Lower leg skin (tissue), 4 donors: ENCODE measurements at regions not wholly inside any gene's neighbourhood (a gene's known extent, or its start where the extent isn't known, plus 50 kb on each side); places are given as distances from the start of the nearest gene placed in this dataset.
"Not testable (repeated sequence)": the region's sequence is repeated elsewhere in the genome, so short reads cannot be mapped to it uniquely, and the experiment has no call there.

Experiments
- DNase-seq, 2 donors: peaks; one replicate each; pipeline ENCODE4 v3.0.0-alpha.2; 2019; ENCODE audit warnings: low spot score in 2 of 2
- H3K4me3 ChIP-seq: fragments of 200-600 bp; sonication (generic); 2 replicates; pipeline ENCODE4 v1.5.1; 2017; ENCODE audit warnings: mild to moderate bottlenecking, low read depth; ENCODE audit not compliant: poor library complexity, severe bottlenecking
- POLR2A ChIP-seq, 2 donors: fragments of 450-650 bp; IDR thresholded peaks; one replicate each; pipeline ENCODE4 v1.6.1; 2016 to 2017; ENCODE audit warnings: antibody characterized with exemption in 2 of 2, mild to moderate bottlenecking in 1 of 2, moderate library complexity in 1 of 2
- WGBS, 2 donors: methylation state at CpG; one replicate each; pipeline ENCODE4 v1.1.5; 2018; 5-methylcytosine and 5-hydroxymethylcytosine counted together
- intact Hi-C: fragments of 100-400 bp; cut with DNase I; formaldehyde crosslinking; loops from one replicate; pipeline ENCODE4 v1.15.0; 2023; ENCODE audit warnings: low total_unique reads
- TF ChIP-seq, protein P1 (sequence below), 3 donors: fragments of 450-650 bp; IDR thresholded peaks; one replicate each; pipeline ENCODE4 v1.5.1; 2016; ENCODE audit warnings: antibody characterized with exemption in 3 of 3, mild to moderate bottlenecking in 3 of 3, moderate library complexity in 2 of 3

DNA sequence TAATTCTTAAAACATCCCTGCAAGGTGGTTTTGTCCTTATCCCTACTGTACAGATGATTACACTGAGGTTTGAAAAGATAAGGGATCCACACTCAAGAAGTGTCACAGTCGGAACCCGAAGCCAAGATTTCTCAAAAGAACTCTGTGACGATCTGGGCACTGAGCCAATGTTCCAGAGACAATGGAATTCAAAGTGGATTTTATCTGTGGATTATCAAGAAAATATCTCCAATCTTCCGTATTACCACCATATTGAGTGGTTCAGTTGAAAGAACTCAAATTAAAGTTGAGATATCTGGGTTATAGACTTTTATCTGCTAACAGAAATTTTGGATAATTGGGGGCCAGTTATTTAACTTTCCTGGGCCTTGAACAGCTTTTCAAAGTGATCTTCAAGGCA, 100.0 kb upstream of the GRAMD1B start:
- no peak for TF ChIP-seq POLR2A (IDR thresholded peaks at IDR 0.05)
- TF ChIP-seq, protein P1, sequence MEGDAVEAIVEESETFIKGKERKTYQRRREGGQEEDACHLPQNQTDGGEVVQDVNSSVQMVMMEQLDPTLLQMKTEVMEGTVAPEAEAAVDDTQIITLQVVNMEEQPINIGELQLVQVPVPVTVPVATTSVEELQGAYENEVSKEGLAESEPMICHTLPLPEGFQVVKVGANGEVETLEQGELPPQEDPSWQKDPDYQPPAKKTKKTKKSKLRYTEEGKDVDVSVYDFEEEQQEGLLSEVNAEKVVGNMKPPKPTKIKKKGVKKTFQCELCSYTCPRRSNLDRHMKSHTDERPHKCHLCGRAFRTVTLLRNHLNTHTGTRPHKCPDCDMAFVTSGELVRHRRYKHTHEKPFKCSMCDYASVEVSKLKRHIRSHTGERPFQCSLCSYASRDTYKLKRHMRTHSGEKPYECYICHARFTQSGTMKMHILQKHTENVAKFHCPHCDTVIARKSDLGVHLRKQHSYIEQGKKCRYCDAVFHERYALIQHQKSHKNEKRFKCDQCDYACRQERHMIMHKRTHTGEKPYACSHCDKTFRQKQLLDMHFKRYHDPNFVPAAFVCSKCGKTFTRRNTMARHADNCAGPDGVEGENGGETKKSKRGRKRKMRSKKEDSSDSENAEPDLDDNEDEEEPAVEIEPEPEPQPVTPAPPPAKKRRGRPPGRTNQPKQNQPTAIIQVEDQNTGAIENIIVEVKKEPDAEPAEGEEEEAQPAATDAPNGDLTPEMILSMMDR (IDR thresholded peaks at IDR 0.05), result no peak
- 25 to 26% methylated on average over 4 of the region's 4 CpGs for WGBS, 2 donors
- no peak overlapping the region for H3K4me3 ChIP-seq
- intact Hi-C loops, result no loop called here
- no peak for DNase-seq

DNA sequence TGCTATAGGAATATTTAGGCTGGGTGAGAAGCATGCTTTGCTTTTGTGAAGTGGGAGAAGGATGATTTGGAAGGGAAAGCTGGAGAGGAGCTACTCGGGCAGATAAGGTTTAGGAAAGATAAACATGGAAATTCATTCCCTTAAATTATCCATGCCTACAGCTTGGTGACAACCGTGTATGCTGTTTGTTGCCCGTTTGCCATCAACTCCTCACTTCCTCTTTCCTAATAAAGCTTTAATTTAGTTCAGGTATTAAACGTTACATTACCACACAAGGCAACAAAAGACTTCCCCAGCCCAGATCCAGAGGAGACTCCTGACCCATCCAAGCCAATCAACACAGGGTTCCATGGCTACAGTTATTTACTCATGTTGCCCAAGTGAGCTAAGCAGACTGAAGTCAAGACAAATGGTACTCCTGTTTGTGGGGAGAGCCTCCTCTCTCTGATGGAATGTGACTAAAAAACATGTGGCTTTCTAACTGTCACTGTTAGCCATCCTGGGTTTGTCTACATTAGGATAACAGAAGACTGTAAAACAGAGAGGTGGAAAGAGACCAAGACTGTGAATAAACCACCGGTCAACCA, 101.7 kb upstream of the GRAMD1B start:
- H3K4me3 ChIP-seq, result no peak overlapping the region
- no peak for DNase-seq
- 63% methylated on average over 5 of the region's 5 CpGs for whole genome bisulfite sequencing, 2 donors
- TF ChIP-seq, protein P1 (IDR thresholded peaks at IDR 0.05), result no peak
- no peak for TF ChIP-seq POLR2A (IDR thresholded peaks at IDR 0.05)
- intact Hi-C loops, result no loop called here

DNA sequence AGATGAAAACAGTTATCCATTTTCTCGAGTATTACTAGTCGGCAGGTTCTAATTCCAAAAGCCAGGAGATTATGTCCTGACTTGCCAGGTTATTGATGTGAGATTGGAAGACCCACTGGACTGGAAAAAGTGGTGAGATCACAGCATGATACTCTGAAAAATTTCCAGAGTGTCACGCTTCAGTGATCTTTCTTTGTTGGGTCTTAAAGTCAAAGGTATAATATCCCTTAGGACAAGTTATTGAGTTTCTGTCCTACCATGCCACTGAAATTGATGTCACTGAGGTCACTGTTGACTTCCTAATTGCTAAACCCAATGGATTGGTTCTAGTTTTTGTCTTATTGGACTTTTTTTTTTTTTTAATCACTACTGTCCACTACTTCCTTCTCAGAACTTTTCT, 104.5 kb upstream of the GRAMD1B start:
- 65 to 72% methylated on average over 3 of the region's 3 CpGs for WGBS, 2 donors
- intact Hi-C loops, result no loop called here
- DNase-seq, result no peak
- no peak overlapping the region for H3K4me3 ChIP-seq
- TF ChIP-seq POLR2A (IDR thresholded peaks at IDR 0.05), result no peak
- TF ChIP-seq, protein P1 (IDR thresholded peaks at IDR 0.05), result no peak

DNA sequence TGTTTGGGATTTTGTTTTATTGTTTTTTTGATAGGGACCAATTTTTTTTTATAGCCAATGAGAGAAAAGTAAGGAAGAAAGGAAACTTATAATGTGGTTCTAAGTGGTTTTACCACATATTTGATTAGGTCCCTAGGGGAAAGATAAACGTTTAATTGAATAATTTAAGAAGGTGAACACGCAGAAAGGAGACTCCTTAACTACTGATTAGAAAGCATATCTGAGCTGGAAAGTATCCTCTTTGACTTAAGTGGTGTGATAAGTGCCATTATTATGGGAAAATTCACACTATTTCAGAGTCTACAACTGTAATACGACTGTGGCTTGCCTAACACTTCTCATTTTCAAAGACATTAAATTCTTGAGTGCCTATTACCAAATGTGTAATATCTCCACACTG, 106.5 kb upstream of the GRAMD1B start:
- 40 to 51% methylated on average over 3 of the region's 3 CpGs for WGBS, 2 donors
- intact Hi-C loops, result no loop called here
- DNase-seq, result no peak
- no peak overlapping the region for H3K4me3 ChIP-seq
- no peak for TF ChIP-seq POLR2A (IDR thresholded peaks at IDR 0.05)
- TF ChIP-seq, protein P1 (IDR thresholded peaks at IDR 0.05), result no peak

DNA sequence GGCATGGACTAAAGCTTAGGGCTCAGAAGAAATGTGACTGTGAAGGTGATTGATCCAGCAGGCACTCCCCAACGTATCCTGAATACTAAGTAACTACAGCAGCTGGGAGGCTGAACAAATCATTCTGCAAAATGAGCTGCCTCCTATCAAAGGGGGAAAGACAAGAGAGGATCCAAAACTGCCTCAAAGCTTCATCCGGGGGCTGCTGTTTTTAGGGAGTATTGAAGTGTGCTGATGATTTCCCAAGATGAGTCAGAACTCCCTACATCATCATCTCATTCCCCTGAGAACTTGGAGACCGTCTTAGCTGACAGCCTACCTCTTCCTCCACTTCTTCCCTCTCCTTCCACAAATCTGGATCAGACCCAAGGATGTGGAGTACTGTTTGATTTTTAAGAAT, 108.4 kb upstream of the GRAMD1B start:
- DNase-seq, result no peak
- no peak overlapping the region for H3K4me3 ChIP-seq
- 49 to 59% methylated on average over 3 of the region's 3 CpGs for WGBS, 2 donors
- no peak for TF ChIP-seq POLR2A (IDR thresholded peaks at IDR 0.05)
- TF ChIP-seq, protein P1 (IDR thresholded peaks at IDR 0.05), result no peak
- intact Hi-C loops, result no loop called here

DNA sequence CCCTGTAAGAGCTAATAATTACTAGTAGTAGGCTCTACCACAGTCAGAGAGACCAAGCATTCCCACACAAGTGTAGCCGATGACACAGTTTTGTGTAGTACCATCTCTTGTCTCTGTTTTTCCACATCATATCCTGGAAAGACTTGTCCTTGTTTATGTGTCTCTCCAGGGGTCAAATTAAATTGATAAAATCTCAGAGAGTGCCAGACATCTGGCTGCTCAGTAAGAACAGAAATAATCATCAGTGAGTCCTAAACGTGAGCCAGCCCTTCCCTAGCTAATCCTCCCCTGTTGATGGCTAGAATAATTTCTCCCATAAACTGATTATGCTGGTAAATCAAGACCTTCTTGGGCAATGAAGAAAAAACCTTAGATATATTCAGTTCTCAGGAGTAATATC, 111.4 kb upstream of the GRAMD1B start:
- TF ChIP-seq, protein P1 (IDR thresholded peaks at IDR 0.05), result no peak
- no peak for TF ChIP-seq POLR2A (IDR thresholded peaks at IDR 0.05)
- DNase-seq, result no peak
- WGBS, 2 donors, result 58 to 61% methylated on average over 2 of the region's 2 CpGs
- no peak overlapping the region for H3K4me3 ChIP-seq
- intact Hi-C loops, result no loop called here

DNA sequence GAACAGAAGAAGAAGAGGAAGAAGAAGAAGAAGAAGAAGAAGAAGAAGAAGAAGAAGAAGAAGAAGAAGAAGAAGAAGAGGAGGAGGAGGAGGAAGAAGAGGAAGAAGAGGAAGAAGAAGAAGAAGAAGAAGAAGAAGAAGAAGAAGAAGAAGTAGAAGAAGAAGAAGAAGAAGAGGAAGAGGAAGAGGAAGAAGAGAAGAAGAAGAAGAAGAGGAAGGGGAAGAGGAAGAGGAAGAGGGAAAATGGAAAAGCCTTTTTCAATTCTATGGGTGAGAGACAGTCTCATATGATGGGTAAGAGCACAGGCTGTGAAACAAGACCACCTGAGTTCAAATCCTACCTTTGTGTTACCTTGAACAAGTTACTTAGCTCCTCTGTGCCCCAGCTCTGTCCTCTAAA, 111.9 kb upstream of the GRAMD1B start:
- DNase-seq, intact Hi-C loops, H3K4me3 ChIP-seq: not testable (repeated sequence)
